ENCODE measurements at regions not wholly inside any gene's neighbourhood (a gene's known extent, or its start where the extent isn't known, plus 50 kb on each side); places are given as distances from the start of the nearest gene placed in this dataset.

DNA sequence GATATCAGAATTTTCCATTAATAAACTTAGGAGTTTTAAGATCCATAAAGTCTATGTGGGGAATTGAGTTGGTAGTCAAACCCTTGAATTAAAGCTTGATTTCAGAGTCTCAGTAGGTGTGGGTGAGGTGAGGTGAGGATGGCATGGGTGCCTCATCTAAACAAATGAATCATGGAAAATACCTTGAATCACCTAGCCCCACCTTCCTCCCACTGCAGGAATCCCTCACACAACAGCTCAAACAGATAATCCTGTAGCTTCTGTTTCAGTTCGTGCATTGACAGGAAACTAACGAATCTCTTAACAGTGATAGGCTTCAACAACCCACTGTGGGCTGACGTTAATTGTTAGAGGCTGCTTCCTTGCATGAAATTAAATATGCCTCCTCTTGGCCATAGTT lies 185.0 kb downstream of the SREK1 start:
- Mint-ChIP-seq H3K9me3 (peaks cover 11% of the 10 kb centered on the region), H3K27ac (no peak overlapping the region), H3K4me3 (no peak overlapping the region), H3K27me3 (ENCODE audit: low read depth, poor library complexity) (peaks cover 5% of the 10 kb centered on the region), H3K36me3 (ENCODE audit: low read depth) (no peaks in the 10 kb centered on the region), H3K4me1 (no peaks in the 10 kb centered on the region)
- no peak for DNase-seq
- TF ChIP-seq, protein P1, sequence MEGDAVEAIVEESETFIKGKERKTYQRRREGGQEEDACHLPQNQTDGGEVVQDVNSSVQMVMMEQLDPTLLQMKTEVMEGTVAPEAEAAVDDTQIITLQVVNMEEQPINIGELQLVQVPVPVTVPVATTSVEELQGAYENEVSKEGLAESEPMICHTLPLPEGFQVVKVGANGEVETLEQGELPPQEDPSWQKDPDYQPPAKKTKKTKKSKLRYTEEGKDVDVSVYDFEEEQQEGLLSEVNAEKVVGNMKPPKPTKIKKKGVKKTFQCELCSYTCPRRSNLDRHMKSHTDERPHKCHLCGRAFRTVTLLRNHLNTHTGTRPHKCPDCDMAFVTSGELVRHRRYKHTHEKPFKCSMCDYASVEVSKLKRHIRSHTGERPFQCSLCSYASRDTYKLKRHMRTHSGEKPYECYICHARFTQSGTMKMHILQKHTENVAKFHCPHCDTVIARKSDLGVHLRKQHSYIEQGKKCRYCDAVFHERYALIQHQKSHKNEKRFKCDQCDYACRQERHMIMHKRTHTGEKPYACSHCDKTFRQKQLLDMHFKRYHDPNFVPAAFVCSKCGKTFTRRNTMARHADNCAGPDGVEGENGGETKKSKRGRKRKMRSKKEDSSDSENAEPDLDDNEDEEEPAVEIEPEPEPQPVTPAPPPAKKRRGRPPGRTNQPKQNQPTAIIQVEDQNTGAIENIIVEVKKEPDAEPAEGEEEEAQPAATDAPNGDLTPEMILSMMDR (IDR thresholded peaks at IDR 0.05): no peak

DNA sequence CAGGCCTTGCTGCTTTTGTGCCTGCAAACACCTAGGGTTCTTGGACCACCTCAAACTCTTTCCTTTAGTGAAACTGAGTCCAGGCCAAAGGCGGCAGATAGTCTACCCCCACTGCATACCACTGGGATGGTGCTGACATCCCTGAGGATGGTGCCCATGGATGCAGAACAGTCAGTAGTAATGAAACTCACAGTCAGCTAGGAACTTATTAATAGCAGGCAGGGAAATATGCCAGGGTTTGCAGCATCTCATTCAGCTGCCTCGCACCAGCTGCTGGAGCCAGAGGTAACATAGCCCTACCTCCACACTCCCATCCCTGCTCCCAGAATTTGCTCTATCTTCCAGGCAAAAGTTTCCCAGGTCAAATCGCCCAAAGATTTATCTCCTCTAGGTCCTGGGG lies 189.1 kb downstream of the SREK1 start:
- H3K27ac Mint-ChIP-seq: no peak overlapping the region
- DNase-seq: no peak
- H3K4me3 Mint-ChIP-seq: no peak overlapping the region
- peaks cover 17% of the 10 kb centered on the region for H3K9me3 Mint-ChIP-seq
- H3K4me1 Mint-ChIP-seq: peaks cover 20% of the 10 kb centered on the region
- H3K36me3 Mint-ChIP-seq (ENCODE audit: low read depth): no peaks in the 10 kb centered on the region
- peaks cover 2% of the 10 kb centered on the region for H3K27me3 Mint-ChIP-seq (ENCODE audit: low read depth, poor library complexity)
- TF ChIP-seq, protein P1 (IDR thresholded peaks at IDR 0.05): no peak

DNA sequence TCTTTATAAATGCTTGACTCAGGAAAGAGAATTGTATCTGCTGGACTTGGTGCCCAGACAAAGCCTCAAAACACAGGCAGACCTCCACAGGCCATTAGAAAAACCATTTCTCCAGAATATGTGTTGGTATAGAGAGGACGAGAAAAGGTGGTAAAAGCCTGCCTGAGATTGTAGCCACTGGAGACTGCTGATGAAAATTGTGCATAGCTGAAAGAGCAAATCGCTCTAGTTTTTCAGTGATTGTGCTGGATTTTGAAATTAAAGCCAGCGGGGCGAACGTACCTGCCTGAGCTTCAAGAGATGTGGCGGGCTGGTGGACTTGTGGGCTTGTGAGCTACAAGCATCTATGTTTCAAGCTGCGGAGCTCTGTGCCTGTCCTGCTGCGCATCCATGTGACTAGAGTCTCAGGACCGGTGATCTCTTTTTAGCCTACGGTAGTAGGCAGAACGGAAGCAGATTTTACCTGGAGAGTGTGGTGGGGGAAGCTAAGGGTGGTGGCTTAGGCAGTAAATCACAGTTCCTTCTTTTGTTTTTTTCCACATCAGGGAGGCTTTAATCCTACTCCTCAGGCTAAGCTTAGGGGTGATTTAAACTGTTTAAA lies 193.6 kb downstream of the SREK1 start:
- Mint-ChIP-seq H3K4me3 (peak overlapping the region; percentile 58), H3K27ac (peak overlapping the region; percentile 93), H3K27me3 (ENCODE audit: low read depth, poor library complexity) (no peaks in the 10 kb centered on the region), H3K4me1 (peaks cover 32% of the 10 kb centered on the region), H3K36me3 (ENCODE audit: low read depth) (no peaks in the 10 kb centered on the region), H3K9me3 (peaks cover 13% of the 10 kb centered on the region)
- DNase-seq: peak; percentile 13
- TF ChIP-seq, protein P1 (IDR thresholded peaks at IDR 0.05): no peak

DNA sequence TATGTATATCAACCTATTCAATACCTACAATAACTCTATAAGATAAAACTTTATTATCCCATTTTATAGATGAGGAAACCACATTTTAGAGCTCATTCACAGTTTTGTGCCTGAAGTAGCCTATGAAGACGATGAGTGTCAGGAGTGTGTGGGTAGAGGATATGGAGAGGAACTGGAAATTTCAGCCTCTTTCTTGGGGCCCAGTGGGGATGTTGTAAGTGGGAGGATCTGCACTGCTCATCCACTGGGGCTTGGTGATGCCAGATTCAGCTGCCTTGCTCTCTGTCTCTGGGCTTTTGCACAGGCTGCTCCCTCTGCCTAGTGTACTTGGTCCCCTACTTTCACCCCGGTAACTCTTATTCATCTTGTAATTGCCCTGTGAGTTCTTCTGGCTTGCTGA lies 194.7 kb downstream of the SREK1 start:
- peaks cover 32% of the 10 kb centered on the region for H3K4me1 Mint-ChIP-seq
- peaks cover 13% of the 10 kb centered on the region for H3K9me3 Mint-ChIP-seq
- no peaks in the 10 kb centered on the region for H3K27me3 Mint-ChIP-seq (ENCODE audit: low read depth, poor library complexity)
- H3K4me3 Mint-ChIP-seq: no peak overlapping the region
- no peak for DNase-seq
- TF ChIP-seq, protein P1 (IDR thresholded peaks at IDR 0.05): no peak
- no peaks in the 10 kb centered on the region for H3K36me3 Mint-ChIP-seq (ENCODE audit: low read depth)
- peak overlapping the region; percentile 93 for H3K27ac Mint-ChIP-seq

DNA sequence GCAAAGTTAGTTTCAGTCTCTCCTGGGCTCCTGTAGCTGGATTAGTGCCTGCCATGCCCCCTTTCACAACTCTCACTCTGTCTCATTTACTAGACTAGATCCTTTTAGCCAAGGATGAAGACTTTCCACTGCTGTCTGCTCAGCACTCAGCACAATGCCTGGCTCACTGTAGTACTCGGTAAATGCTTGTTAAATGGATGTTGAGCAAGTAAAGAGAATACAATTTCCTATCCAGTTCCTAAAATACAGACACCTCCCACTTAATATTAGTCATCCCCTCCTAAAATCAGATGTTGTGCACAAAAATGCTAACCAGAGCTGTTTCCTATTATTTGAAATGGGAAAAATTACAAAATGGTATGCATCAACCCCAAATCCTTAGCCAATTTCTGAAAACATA lies 195.8 kb downstream of the SREK1 start:
- Mint-ChIP-seq H3K4me1 (peaks cover 36% of the 10 kb centered on the region), H3K27me3 (ENCODE audit: low read depth, poor library complexity) (no peaks in the 10 kb centered on the region), H3K4me3 (no peak overlapping the region), H3K9me3 (peaks cover 13% of the 10 kb centered on the region), H3K36me3 (ENCODE audit: low read depth) (no peaks in the 10 kb centered on the region), H3K27ac (no peak overlapping the region)
- DNase-seq: no peak
- TF ChIP-seq, protein P1 (IDR thresholded peaks at IDR 0.05): no peak

DNA sequence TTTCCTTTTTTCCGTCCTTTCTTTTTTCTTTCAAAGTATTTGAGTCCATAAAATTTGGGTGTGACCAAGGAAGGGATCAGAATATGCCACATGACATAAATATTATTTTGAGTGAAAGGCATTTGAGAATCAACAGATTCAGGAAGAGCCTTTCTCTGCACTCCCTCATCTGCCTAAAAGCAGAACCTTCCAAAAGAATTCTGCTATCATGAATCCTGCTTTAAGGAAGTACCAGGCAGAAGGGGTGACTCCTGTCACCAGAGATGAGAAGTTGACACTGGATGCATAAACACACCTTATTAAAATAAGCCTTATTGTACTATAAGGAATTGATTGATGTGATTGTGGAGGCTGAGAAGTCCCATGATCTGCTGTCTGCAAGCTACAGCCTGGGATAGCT lies 196.7 kb downstream of the SREK1 start:
- H3K27me3 Mint-ChIP-seq (ENCODE audit: low read depth, poor library complexity): no peaks in the 10 kb centered on the region
- H3K4me1 Mint-ChIP-seq: peaks cover 36% of the 10 kb centered on the region
- no peaks in the 10 kb centered on the region for H3K36me3 Mint-ChIP-seq (ENCODE audit: low read depth)
- peaks cover 8% of the 10 kb centered on the region for H3K9me3 Mint-ChIP-seq
- TF ChIP-seq, protein P1 (IDR thresholded peaks at IDR 0.05): no peak
- DNase-seq: no peak
- H3K27ac Mint-ChIP-seq: no peak overlapping the region
- H3K4me3 Mint-ChIP-seq: no peak overlapping the region
